Skeletal muscle cell (primary cell): ENCODE measurements at regions not wholly inside any gene's neighbourhood (a gene's known extent, or its start where the extent isn't known, plus 50 kb on each side); places are given as distances from the start of the nearest gene placed in this dataset.
"Not testable (repeated sequence)": the region's sequence is repeated elsewhere in the genome, so short reads cannot be mapped to it uniquely, and the experiment has no call there.

Experiments used
- DNase-seq: peaks from one replicate; pipeline ENCODE4 v3.0.0-alpha.2; 2010; ENCODE audit warnings: low read depth
- H3K4me3 ChIP-seq: 2 replicates; pipeline ENCODE4 v1.5.1; 2011; ENCODE audit warnings: low read depth, mild to moderate bottlenecking, control low read depth, low read length, moderate library complexity

DNA sequence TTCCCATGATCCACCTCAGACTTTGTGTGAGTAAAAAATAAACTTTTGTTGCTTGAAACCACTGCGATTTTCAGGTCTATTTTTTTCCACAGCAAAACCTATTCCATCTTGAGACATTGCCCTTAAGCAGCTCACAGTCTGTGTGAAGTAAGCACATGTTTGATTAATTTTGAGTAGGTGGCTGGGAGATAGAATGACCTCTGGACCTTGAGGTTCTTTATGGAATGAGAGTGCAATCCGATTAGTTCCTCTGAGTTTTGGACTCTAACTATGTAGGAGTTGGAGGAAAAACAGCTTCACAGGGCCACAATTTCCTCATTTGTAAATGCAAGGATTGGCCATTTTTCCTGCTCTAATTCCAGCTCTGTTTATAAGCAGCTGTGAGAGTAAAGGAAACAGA lies 234.1 kb upstream of the IGFBP7 start:
- no peak overlapping the region for H3K4me3 ChIP-seq
- DNase-seq: no peak

DNA sequence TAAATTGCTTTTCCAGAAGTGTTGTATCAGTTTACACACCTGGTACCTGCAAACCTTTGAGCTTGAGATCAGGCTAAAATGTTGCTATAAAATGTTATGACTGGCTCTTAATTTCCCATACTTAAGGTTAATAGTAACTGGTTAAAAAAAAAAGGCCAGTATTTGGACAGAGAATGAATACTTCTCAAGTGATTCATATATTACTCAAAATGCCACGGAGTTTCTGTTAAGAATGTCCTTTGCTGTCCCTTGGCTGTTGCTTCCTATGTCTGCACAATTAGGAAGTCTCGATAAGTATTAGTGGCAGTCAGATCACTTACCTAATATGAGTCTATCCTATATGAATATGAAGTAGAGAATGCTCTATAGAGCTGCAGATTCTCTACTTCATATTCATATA lies 232.2 kb upstream of the IGFBP7 start:
- no peak for DNase-seq
- no peak overlapping the region for H3K4me3 ChIP-seq

DNA sequence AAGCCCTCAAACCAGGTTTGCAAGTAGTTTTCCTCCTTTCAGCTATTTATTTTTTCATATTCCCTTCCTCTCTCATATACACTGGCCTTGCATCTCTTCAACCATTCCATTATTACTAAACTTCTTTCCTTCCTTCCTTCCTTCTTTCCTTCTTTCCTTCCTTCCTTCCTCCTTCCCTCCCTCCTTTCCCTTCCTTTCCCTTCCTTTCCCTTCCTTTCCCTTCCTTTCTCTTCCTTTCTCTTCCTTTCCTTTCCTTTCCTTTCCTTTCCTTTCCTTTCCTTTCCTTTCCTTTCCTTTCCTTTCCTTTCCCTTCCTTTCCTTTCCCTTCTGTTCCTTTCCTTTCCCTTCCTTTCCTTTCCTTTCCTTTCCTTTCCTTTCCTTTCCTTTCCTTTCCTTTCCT lies 228.7 kb upstream of the IGFBP7 start:
- DNase-seq, H3K4me3 ChIP-seq: not testable (repeated sequence)

GRCh38 chr4:57333684-57334083 lies 223.5 kb upstream of the IGFBP7 start:
- H3K4me3 ChIP-seq: no peak overlapping the region
- DNase-seq: no peak

GRCh38 chr4:57331959-57332358 lies 221.8 kb upstream of the IGFBP7 start:
- H3K4me3 ChIP-seq: no peak overlapping the region
- DNase-seq: no peak

DNA sequence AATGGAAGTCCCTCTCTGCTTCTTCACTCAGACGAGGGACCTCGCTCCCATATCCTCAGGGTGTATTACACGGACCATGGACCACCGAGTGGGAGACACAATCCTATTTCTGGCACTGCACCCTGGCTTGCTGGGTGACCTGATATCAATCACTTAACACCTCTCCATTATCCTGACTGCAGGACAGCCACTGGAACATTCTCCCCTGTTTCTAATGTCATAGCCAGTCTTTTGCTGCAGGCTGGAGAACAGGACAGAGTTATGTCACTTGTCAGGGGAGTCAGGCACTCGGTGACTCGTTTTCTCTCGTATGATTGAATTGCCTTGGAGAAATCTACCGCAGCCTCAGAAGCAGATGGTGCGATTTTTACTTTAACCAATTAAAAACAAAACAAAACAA lies 219.1 kb upstream of the IGFBP7 start:
- H3K4me3 ChIP-seq: no peak overlapping the region
- DNase-seq: no peak

- no peak for DNase-seq
- H3K4me3 ChIP-seq: no peak overlapping the region
These were observed 214.6 kb upstream of the IGFBP7 start for GRCh38 chr4:57324673-57325307.

- H3K4me3 ChIP-seq: no peak overlapping the region
- no peak for DNase-seq
These were observed 210.7 kb upstream of the IGFBP7 start for GRCh38 chr4:57320849-57321248.

DNA sequence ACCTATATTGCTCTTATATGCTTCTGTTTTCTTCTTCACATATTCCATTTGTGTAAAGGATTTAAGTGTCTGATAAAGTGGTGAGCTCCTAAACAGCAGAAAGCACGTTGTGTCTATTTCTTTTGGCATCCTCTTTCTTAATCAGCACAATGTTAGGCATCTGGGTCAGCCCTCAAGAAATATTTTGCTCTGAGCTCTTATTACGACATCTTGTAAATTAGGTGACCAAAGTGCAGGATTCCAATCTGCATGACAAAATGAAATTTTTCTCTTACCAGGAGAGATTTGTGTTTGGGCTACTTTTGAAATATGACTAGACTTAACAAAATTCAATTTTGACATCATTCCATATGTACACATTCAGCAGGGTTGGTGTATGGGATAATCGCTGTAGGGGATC lies 210.0 kb upstream of the IGFBP7 start:
- no peak overlapping the region for H3K4me3 ChIP-seq
- no peak for DNase-seq

GRCh38 chr4:57318703-57319102 lies 208.5 kb upstream of the IGFBP7 start:
- H3K4me3 ChIP-seq: no peak overlapping the region
- DNase-seq: no peak

DNA sequence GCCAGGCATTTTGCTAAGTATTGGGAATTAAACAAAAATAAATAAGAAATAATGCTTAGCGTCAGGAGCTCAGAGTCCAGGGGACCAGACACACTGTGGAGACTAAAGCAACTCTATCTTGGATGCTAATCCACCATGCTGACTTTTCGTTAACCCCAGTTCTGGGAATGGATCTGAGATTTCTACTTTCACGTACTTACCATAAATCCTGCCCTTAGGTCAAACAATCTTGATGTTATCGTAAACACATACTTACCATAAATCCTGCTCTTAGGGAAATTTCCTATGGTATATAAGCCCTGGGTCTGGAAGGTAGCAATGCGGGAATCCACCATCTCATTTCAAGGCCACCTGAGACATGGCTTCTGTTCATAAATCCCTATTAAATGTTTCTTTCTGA lies 204.5 kb upstream of the IGFBP7 start:
- no peak for DNase-seq
- H3K4me3 ChIP-seq: no peak overlapping the region

GRCh38 chr4:57312296-57312695 lies 202.1 kb upstream of the IGFBP7 start:
- no peak for DNase-seq
- no peak overlapping the region for H3K4me3 ChIP-seq

GRCh38 chr4:57309658-57310057 lies 199.5 kb upstream of the IGFBP7 start:
- DNase-seq: no peak
- H3K4me3 ChIP-seq: no peak overlapping the region

GRCh38 chr4:57308301-57308700 lies 198.1 kb upstream of the IGFBP7 start:
- DNase-seq: no peak
- H3K4me3 ChIP-seq: no peak overlapping the region

GRCh38 chr4:57305836-57306235 lies 195.7 kb upstream of the IGFBP7 start:
- no peak for DNase-seq
- no peak overlapping the region for H3K4me3 ChIP-seq

DNA sequence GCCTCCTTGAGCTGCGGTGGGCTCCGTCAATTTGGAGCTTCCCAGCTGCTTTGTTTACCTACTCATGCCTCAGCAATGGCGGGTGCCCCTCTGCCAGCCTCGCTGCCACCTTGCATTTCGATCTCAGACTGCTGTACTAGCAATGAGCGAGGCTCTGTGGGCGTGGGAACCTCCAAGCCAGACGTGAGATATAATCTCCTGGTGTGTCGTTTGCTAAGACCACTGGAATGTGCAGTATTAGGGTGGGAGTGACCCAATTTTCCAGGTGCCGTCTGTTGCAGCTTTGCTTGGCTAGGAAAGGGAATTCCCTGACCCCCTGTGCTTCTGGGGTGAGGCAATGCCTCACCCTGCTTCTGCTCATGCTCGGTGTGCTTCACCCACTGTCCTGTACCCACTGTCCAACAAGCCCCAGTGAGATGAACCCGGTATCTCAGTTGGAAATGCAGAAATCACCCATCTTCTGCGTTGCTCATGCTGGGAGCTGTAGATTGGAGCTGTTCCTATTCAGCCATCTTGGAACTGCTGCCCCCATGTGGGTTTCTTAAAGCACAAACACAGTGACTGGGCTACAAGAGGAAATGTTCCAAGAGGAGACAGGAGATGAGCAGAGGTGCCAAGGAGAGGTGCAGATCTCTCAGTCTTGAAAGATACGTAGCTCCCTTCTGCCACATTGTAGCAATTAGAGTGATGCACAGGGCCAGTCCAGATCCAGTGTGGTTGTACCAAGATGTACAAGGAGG lies 193.0 kb upstream of the IGFBP7 start:
- DNase-seq: no peak
- no peak overlapping the region for H3K4me3 ChIP-seq

DNA sequence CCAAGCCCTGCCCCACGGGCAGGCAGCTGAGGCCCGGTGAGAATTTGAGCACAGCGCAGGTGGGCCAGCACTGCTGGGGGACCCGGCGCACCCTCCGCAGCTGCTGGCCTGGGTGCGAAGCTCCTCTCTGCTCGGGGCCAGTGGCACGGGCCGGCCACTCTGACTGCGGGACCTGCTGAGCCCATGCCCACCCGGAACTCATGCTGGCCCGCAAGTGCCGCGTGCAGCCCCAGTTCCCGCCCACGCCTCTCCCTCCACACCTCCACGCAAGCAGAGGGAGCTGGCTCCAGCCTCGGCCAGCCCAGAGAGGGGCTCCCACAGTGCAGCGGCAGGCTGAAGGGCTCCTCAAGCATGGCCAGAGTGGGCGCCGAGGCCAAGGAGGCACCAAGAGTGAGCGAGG lies 190.1 kb upstream of the IGFBP7 start:
- H3K4me3 ChIP-seq, DNase-seq: not testable (repeated sequence)

GRCh38 chr4:57291911-57292310 lies 181.7 kb upstream of the IGFBP7 start:
- H3K4me3 ChIP-seq: no peak overlapping the region
- no peak for DNase-seq

GRCh38 chr4:57287687-57288604 lies 177.8 kb upstream of the IGFBP7 start:
- DNase-seq: no peak
- no peak overlapping the region for H3K4me3 ChIP-seq

GRCh38 chr4:57282933-57283310 lies 172.7 kb upstream of the IGFBP7 start:
- no peak overlapping the region for H3K4me3 ChIP-seq
- DNase-seq: no peak
